PC-3 (cell line): ENCODE measurements at regions not wholly inside any gene's neighbourhood (a gene's known extent, or its start where the extent isn't known, plus 50 kb on each side); places are given as distances from the start of the nearest gene placed in this dataset.

Source experiments
- ATAC-seq: fragments of 200-7000 bp; cut with Tn5 transposase; 2 replicates; pipeline ENCODE4 v1.9.1; 2020; ENCODE audit warnings: mild to moderate bottlenecking, moderate library complexity
- BruUV-seq: library from RNA; stranded (reverse); fragments of 400-500 nt; replicated peaks from 2 replicates; lab custom pipeline; 2021; lab: Mats Ljungman, UMichigan
- CTCF ChIA-PET: fragments of 300-600 bp; sonication (Branson Sonifier 250); formaldehyde crosslinking; loops from one replicate; lab custom pipeline; 2022; ENCODE audit warnings: antibody characterized with exemption; lab: Charles Lee
- POLR2A ChIA-PET: fragments of 300-600 bp; sonication (Branson Sonifier 250); formaldehyde crosslinking; loops from one replicate; lab custom pipeline; 2022; ENCODE audit warnings: antibody characterized with exemption; ENCODE audit not compliant: unreplicated experiment; lab: Charles Lee
- DNase-seq: peaks from one replicate; pipeline ENCODE4 v3.0.0-alpha.2; 2015
- H2AFZ ChIP-seq: fragments of 300-600 bp; sonication (generic); 2 replicates; pipeline ENCODE4 v1.6.0; 2016; ENCODE audit warnings: antibody characterized with exemption, low read length
- H3F3A ChIP-seq: fragments of 300-600 bp; sonication (generic); one replicate; pipeline ENCODE4 v1.6.0; 2017; ENCODE audit warnings: antibody characterized with exemption, low read length, control low read depth, mild to moderate bottlenecking; ENCODE audit not compliant: unreplicated experiment
- H3K27ac ChIP-seq: fragments of 300-600 bp; sonication (generic); 2 replicates; pipeline ENCODE4 v1.5.1; 2016; ENCODE audit warnings: mild to moderate bottlenecking, low read length
- H3K27me3 ChIP-seq: fragments of 300-600 bp; sonication (generic); 2 replicates; pipeline ENCODE4 v1.6.1; 2016; ENCODE audit warnings: low read length, mixed read lengths
- H3K36me3 ChIP-seq: fragments of 300-600 bp; sonication (generic); 2 replicates; pipeline ENCODE4 v1.6.1; 2016; ENCODE audit warnings: low read depth, mixed run types, low read length, mixed read lengths
- H3K4me1 ChIP-seq: fragments of 300-600 bp; sonication (generic); 2 replicates; pipeline ENCODE4 v1.5.1; 2016; ENCODE audit warnings: low read length; ENCODE audit not compliant: insufficient read depth
- H3K4me2 ChIP-seq: fragments of 300-600 bp; sonication (generic); 2 replicates; pipeline ENCODE4 v1.6.0; 2016; ENCODE audit warnings: low read length
- H3K4me3 ChIP-seq: fragments of 300-600 bp; sonication (generic); 2 replicates; pipeline ENCODE4 v1.5.1; 2016; ENCODE audit warnings: mild to moderate bottlenecking, low read length, mixed read lengths
- H3K79me2 ChIP-seq: fragments of 300-600 bp; sonication (generic); 2 replicates; pipeline ENCODE4 v1.6.1; 2017; ENCODE audit warnings: low read length, mixed read lengths
- H3K9ac ChIP-seq: fragments of 300-600 bp; sonication (generic); 2 replicates; pipeline ENCODE4 v1.6.0; 2016; ENCODE audit warnings: mild to moderate bottlenecking, low read length
- H3K9me2 ChIP-seq: fragments of 300-600 bp; sonication (generic); replicated peaks from 2 replicates; pipeline ENCODE4 v1.6.1; 2016; ENCODE audit warnings: mixed run types, low read length, mixed read lengths
- H3K9me3 ChIP-seq: fragments of 300-600 bp; sonication (generic); 2 replicates; pipeline ENCODE4 v1.6.1; 2016; ENCODE audit warnings: low read length, mixed read lengths
- H4K20me1 ChIP-seq: fragments of 300-600 bp; sonication (generic); 2 replicates; pipeline ENCODE4 v1.6.1; 2016; ENCODE audit warnings: low read length, mixed read lengths
- EZH2 ChIP-seq: fragments of 300-600 bp; sonication (generic); IDR thresholded peaks from one replicate; pipeline ENCODE4 v1.6.1; 2017; ENCODE audit warnings: antibody characterized with exemption, mild to moderate bottlenecking, low read length; ENCODE audit not compliant: unreplicated experiment
- EZH2phosphoT487 ChIP-seq: fragments of 300-600 bp; sonication (generic); IDR thresholded peaks from 2 replicates; pipeline ENCODE4 v1.6.1; 2018; ENCODE audit warnings: mild to moderate bottlenecking, antibody characterized with exemption, low read length, borderline replicate concordance
- intact Hi-C: fragments of 100-400 bp; cut with micrococcal nuclease; formaldehyde crosslinking; loops from 2 replicates; pipeline ENCODE4 v1.9.0; 2023
- TF ChIP-seq, protein P1 (sequence below): fragments of 300-600 bp; sonication (generic); conservative IDR thresholded peaks from 2 replicates; pipeline ENCODE4 v1.5.1; 2017; ENCODE audit warnings: antibody characterized with exemption, low read depth, mild to moderate bottlenecking, low read length

DNA sequence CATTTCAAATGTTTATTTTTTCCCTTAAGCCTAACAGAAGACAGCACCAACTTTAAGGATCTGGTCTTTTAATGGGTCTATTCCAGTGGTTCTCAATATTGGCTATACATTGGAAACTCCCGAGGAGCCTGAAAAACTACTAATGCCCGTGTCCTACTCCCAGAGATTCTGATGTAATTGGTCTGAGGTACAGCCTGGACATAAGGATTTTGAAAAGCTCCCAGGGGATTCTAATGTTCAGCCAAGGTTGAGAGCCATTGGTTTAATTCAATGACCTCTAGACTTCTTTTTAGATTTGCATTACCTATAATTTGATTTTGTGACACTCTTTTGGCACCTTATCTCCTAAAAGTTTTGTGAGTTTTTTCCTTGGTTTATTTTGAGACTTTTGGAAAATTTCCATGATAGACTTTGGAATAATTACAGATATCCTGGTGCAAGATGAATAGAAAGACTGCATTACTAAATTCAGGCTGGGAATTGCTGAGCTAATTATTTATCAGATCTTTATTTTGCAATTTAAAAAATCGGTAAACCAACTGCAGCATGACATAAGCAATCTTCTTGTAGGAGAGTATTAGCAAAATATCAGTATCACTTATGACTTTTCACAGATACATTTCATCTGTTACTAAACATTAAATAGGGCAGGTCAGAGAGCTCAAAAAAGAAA lies 91.5 kb upstream of the ELL2 start:
- no peaks in the 10 kb centered on the region for H4K20me1 ChIP-seq
- H2AFZ ChIP-seq, result no peak overlapping the region
- no peak overlapping the region for H3K4me2 ChIP-seq
- no peaks in the 10 kb centered on the region for H3K27me3 ChIP-seq
- no TSS peak for BruUV-seq
- H3K4me3 ChIP-seq, result no peak overlapping the region
- TF ChIP-seq EZH2phosphoT487 (no peak), EZH2 (no peak)
- TF ChIP-seq, protein P1, sequence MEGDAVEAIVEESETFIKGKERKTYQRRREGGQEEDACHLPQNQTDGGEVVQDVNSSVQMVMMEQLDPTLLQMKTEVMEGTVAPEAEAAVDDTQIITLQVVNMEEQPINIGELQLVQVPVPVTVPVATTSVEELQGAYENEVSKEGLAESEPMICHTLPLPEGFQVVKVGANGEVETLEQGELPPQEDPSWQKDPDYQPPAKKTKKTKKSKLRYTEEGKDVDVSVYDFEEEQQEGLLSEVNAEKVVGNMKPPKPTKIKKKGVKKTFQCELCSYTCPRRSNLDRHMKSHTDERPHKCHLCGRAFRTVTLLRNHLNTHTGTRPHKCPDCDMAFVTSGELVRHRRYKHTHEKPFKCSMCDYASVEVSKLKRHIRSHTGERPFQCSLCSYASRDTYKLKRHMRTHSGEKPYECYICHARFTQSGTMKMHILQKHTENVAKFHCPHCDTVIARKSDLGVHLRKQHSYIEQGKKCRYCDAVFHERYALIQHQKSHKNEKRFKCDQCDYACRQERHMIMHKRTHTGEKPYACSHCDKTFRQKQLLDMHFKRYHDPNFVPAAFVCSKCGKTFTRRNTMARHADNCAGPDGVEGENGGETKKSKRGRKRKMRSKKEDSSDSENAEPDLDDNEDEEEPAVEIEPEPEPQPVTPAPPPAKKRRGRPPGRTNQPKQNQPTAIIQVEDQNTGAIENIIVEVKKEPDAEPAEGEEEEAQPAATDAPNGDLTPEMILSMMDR, result no peak
- ATAC-seq (no peak), DNase-seq (no peak)
- H3K9me3 ChIP-seq, result no peaks in the 10 kb centered on the region
- no peaks in the 10 kb centered on the region for H3K36me3 ChIP-seq
- no peaks in the 10 kb centered on the region for H3F3A ChIP-seq
- POLR2A ChIA-PET, result no interaction called here
- H3K79me2 ChIP-seq, result no peaks in the 10 kb centered on the region
- intact Hi-C loops, result no loop called here
- H3K9me2 ChIP-seq, result no peaks in the 10 kb centered on the region
- H3K27ac ChIP-seq, result no peak overlapping the region
- H3K9ac ChIP-seq, result no peak overlapping the region
- CTCF ChIA-PET, result no interaction called here
- H3K4me1 ChIP-seq, result peaks cover 5% of the 10 kb centered on the region; the same call in 1 of the 2 replicates

DNA sequence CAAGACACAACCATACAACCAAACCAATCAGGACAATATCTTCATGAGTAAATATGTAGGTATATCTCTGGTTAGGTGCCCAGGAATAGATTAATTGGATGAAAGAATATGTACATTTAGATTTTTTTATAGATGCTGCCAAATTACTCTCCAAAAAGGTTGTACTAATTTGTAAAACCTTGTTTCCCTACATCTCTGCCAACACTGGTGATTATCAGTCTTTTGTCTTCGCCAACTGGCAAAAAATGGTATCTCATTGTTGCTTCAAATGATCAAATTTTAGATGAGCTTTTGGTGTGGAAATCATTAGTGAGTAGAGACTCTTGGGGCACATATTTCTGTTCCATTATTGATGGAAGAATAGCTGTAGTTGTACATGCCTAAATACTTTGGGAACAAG lies 90.7 kb upstream of the ELL2 start:
- peaks cover 5% of the 10 kb centered on the region; the same call in 1 of the 2 replicates for H3K4me1 ChIP-seq
- no peak for DNase-seq
- H4K20me1 ChIP-seq, result no peaks in the 10 kb centered on the region
- H3K36me3 ChIP-seq, result no peaks in the 10 kb centered on the region
- no peak overlapping the region for H2AFZ ChIP-seq
- no peaks in the 10 kb centered on the region for H3K27me3 ChIP-seq
- ChIA-PET CTCF (no interaction called here), POLR2A (no interaction called here)
- H3K9me3 ChIP-seq, result no peaks in the 10 kb centered on the region
- no peak overlapping the region for H3K4me2 ChIP-seq
- no TSS peak for BruUV-seq
- no peak overlapping the region for H3K4me3 ChIP-seq
- TF ChIP-seq, protein P1, result no peak
- TF ChIP-seq EZH2phosphoT487 (no peak), EZH2 (no peak)
- H3K9ac ChIP-seq, result no peak overlapping the region
- no peaks in the 10 kb centered on the region for H3K79me2 ChIP-seq
- intact Hi-C loops, result no loop called here
- ATAC-seq, result no peak
- no peak overlapping the region for H3K27ac ChIP-seq
- H3F3A ChIP-seq, result no peaks in the 10 kb centered on the region
- H3K9me2 ChIP-seq, result no peaks in the 10 kb centered on the region

DNA sequence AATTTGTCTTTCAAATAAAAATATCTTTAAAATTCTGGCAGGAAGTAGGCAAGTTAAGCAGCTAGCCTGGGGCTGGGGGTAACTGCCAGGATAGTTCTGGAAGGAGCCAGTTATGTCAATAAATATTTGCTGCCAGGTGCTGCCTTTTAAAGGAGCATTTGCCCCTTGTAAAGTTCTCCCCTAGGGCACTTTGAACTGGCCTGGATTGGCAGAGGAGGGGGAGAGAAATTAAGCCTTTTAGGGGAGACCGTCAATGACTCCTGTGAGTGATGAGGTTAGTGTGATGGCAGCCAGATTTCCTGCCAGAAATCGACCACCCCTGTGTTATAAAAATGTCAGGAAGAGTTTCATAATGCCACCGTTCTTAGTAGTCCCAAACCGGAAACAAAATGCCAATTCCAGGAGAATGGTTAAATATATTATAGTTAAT lies 89.8 kb upstream of the ELL2 start:
- TF ChIP-seq EZH2phosphoT487 (no peak), EZH2 (no peak)
- TF ChIP-seq, protein P1, result no peak
- Histone ChIP-seq H3K4me3 (no peak overlapping the region), H3K36me3 (no peaks in the 10 kb centered on the region), H3K79me2 (no peaks in the 10 kb centered on the region), H3K9me2 (no peaks in the 10 kb centered on the region), H3K4me1 (peaks cover 5% of the 10 kb centered on the region; the same call in 1 of the 2 replicates), H3K27ac (no peak overlapping the region), H3K9ac (no peak overlapping the region), H2AFZ (0 out of 2 replicates have a peak overlapping the region, but pooled peaks have one; percentile 26), H3K4me2 (no peak overlapping the region), H3K27me3 (no peaks in the 10 kb centered on the region), H4K20me1 (no peaks in the 10 kb centered on the region), H3F3A (no peaks in the 10 kb centered on the region), H3K9me3 (no peaks in the 10 kb centered on the region)
- ChIA-PET POLR2A (no interaction called here), CTCF (no interaction called here)
- BruUV-seq, result no TSS peak
- ATAC-seq (peak; percentile 70), DNase-seq (peak; percentile 37)
- intact Hi-C loops, result no loop called here
